ENCODE measurements at regions not wholly inside any gene's neighbourhood (a gene's known extent, or its start where the extent isn't known, plus 50 kb on each side); places are given as distances from the start of the nearest gene placed in this dataset.
"Not testable (repeated sequence)": the region's sequence is repeated elsewhere in the genome, so short reads cannot be mapped to it uniquely, and the experiment has no call there.

DNA sequence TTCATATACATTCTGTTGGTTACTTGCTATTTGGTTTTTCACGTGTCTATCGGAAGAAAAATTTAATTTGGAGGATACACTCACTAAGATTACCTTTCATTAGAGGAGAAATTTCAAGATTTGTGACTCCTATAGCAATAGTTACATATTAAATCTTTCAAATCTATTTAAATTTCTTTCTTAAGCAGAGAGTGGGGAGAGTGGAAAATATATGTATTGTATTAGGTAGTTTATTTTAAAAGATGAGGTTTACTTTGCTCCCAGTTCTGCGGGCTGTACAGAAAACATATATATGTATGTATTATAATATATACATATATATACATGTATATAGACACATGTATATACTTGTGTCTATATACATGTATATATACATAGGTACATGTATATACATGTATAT lies 402.3 kb upstream of the MIR17HG start:
- not testable (repeated sequence) for H3K4me1 Mint-ChIP-seq (ENCODE audit: low read depth)

DNA sequence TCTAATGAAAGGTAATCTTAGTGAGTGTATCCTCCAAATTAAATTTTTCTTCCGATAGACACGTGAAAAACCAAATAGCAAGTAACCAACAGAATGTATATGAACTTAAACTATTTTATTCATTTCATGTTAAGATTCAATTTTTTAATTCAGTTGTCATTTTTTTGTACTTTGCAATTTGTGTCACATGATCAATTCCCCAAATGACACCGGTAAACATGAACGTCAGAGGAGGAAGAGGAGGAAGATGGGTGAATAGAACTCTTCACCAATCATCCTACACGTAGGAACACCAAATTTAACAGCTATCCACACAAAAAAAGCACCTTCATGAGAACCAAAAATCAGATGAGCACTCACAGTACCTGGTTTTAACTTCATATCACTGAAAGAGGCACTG lies 401.4 kb upstream of the MIR17HG start:
- CTCF ChIA-PET; H3K4me3 Mint-ChIP-seq; H3K27ac Mint-ChIP-seq; H3K9me3 Mint-ChIP-seq; H3K27me3 Mint-ChIP-seq (ENCODE audit: low read depth); H3K4me1 Mint-ChIP-seq (ENCODE audit: low read depth); intact Hi-C loops (cut with micrococcal nuclease); DNase-seq; H3K36me3 Mint-ChIP-seq (ENCODE audit: low read depth): not testable (repeated sequence)

More for the DNA sequence above, 402.3 kb upstream of the MIR17HG start:
- H3K4me3 Mint-ChIP-seq; H3K27me3 Mint-ChIP-seq (ENCODE audit: low read depth); H3K9me3 Mint-ChIP-seq; intact Hi-C loops (cut with micrococcal nuclease); H3K27ac Mint-ChIP-seq; CTCF ChIA-PET; H3K36me3 Mint-ChIP-seq (ENCODE audit: low read depth); DNase-seq: not testable (repeated sequence)

DNA sequence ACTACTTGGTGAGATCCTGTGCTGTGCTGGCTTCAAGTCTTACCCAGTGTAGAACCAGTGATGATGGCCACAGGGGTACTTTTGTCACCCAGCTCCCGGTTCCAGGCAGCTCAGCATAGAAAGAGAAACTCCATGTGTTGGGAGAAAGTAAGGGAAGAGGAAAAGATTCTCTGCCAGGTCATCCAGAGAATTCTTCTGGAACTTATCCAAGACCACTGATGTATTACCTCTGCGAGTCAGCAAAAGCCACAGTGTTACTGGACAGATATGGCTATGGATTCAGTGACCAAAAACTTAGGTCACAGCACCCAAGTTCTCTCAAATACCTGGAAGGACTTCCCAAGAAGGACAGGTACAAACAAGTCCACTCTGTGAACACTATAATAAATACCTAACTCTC lies 399.5 kb upstream of the MIR17HG start:
- intact Hi-C loops (cut with micrococcal nuclease) = no loop called here
- Mint-ChIP-seq H3K27ac (no peak overlapping the region), H3K4me1 (ENCODE audit: low read depth) (no peaks in the 10 kb centered on the region), H3K4me3 (no peak overlapping the region), H3K9me3 (no peaks in the 10 kb centered on the region), H3K36me3 (ENCODE audit: low read depth) (no peaks in the 10 kb centered on the region), H3K27me3 (ENCODE audit: low read depth) (no peaks in the 10 kb centered on the region)
- DNase-seq = no peak
- CTCF ChIA-PET = interaction anchor here (0.7 kb wide), 1 partner anchor 21 kb away, joined by 4 read pairs; no protein-coding TSS in a partner anchor

DNA sequence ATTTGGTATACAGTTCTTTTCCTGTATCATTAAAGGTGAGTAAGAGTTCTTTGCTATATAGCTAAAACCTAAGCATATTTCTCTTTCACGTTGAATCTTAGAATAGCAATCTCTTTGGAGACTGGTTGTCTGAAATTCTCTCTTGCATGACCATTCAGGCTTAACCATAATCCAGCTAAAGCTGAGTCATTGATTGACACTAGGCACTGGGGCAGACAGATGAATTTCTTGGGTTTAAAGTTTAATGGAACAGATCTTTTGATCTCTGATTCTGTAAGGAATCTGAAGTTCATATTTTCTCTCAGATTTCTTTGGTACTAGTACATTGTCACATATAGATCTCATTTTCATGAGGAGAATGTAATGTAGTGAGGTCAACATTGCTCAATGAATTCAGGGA lies 397.3 kb upstream of the MIR17HG start:
- no peaks in the 10 kb centered on the region for H3K9me3 Mint-ChIP-seq
- intact Hi-C loops (cut with micrococcal nuclease) = no loop called here
- CTCF ChIA-PET = no interaction called here
- no peak overlapping the region for H3K4me3 Mint-ChIP-seq
- no peaks in the 10 kb centered on the region for H3K36me3 Mint-ChIP-seq (ENCODE audit: low read depth)
- DNase-seq = no peak
- no peak overlapping the region for H3K27ac Mint-ChIP-seq
- no peaks in the 10 kb centered on the region for H3K27me3 Mint-ChIP-seq (ENCODE audit: low read depth)
- no peaks in the 10 kb centered on the region for H3K4me1 Mint-ChIP-seq (ENCODE audit: low read depth)

DNA sequence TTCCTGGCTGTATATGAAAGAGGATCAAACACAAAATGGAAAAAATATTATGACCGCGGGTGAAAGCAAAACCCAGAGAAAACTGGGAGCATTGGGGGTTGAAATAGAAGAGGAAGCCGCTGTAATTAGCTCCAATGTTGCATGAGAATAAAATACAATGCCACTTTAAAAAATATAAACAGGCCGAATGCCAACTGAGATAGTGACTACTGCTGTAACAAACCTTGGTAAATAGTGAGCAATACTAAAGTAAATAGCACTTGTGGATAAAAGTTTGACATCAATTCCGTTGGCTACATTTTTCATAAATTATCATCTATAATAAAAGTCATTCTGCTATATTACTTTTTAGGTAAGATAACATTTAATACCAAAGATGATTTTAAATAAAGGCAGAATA lies 395.8 kb upstream of the MIR17HG start:
- Mint-ChIP-seq H3K9me3 (no peaks in the 10 kb centered on the region), H3K27me3 (ENCODE audit: low read depth) (no peaks in the 10 kb centered on the region), H3K36me3 (ENCODE audit: low read depth) (no peaks in the 10 kb centered on the region), H3K27ac (no peak overlapping the region), H3K4me3 (no peak overlapping the region), H3K4me1 (ENCODE audit: low read depth) (no peaks in the 10 kb centered on the region)
- intact Hi-C loops (cut with micrococcal nuclease) = no loop called here
- DNase-seq = no peak
- CTCF ChIA-PET = no interaction called here

DNA sequence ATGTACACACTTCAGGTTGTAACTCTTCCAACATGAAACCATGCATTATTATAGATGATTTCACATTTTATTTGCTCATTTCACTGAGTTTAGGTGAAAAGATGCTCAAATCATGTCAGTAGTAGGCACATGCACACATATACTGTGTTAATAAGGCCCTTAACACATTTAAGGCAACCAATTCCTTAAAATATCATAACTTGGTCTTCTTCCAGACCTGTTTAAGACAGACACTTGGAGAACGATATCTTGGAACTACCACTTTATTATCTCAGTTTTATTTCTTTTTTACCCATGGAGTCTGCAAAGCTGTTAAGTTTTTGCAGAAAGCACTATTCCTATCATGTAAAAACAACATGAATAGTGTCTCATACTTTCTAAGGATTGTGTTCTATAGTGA lies 395.2 kb upstream of the MIR17HG start:
- CTCF ChIA-PET = no interaction called here

DNA sequence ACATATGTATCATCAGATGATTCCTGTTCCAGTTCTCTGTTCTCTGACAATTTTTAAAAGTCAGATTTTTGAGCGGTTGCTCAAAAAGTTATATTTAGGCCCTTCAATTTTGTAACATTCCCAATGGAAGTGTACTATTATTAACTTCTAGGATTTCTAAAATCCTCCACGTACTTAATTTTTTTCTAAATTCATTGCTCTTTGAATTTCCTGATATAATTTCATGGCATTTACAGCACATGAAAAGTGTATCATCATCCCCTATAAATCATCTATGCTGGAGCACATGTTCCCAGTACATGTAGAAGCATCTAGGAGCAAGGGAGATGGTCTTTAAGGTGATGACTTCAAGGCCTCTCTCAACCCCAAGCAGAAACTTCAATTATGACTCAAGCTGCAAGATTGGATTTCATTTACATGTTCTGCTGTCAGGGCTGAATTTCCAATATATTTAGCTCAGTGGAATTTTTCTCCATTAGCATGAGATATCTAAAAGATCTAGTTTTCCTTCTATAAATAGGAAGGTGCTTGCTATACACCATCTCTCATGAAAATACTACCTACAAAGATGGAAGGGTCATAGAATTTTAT lies 392.8 kb upstream of the MIR17HG start:
- intact Hi-C loops (cut with micrococcal nuclease) = no loop called here
- H3K4me3 Mint-ChIP-seq = no peak overlapping the region

More for the DNA sequence above, 395.2 kb upstream of the MIR17HG start:
- Mint-ChIP-seq H3K27me3 (ENCODE audit: low read depth) (no peaks in the 10 kb centered on the region), H3K4me1 (ENCODE audit: low read depth) (no peaks in the 10 kb centered on the region), H3K27ac (no peak overlapping the region), H3K9me3 (no peaks in the 10 kb centered on the region), H3K4me3 (no peak overlapping the region), H3K36me3 (ENCODE audit: low read depth) (no peaks in the 10 kb centered on the region)
- intact Hi-C loops (cut with micrococcal nuclease) = no loop called here
- DNase-seq = no peak

DNA sequence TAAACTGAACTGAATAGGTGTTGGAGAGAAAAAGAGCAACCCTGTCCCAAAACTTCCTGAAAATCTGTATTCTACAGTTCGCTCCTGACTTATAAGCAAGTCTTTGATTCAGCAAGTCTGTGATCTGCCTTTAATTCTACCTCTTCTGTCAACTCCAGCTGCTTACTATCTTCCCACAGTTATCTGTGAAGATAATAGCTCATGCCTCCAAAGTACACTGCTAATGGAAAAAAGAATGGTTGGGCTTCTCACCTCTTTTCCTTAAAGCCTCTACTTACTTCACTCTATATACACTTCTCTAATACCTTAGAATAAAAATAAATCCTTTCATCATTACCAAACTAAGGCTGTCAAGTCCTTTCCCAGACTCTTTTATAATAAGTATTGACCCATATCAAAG lies 391.5 kb upstream of the MIR17HG start:
- H3K27ac Mint-ChIP-seq = no peak overlapping the region
- no peak for DNase-seq
- no peaks in the 10 kb centered on the region for H3K36me3 Mint-ChIP-seq (ENCODE audit: low read depth)
- no peaks in the 10 kb centered on the region for H3K9me3 Mint-ChIP-seq
- intact Hi-C loops (cut with micrococcal nuclease) = no loop called here
- no peaks in the 10 kb centered on the region for H3K27me3 Mint-ChIP-seq (ENCODE audit: low read depth)
- CTCF ChIA-PET = no interaction called here
- no peak overlapping the region for H3K4me3 Mint-ChIP-seq
- H3K4me1 Mint-ChIP-seq (ENCODE audit: low read depth) = no peaks in the 10 kb centered on the region

More for the DNA sequence above, 392.8 kb upstream of the MIR17HG start:
- Mint-ChIP-seq H3K36me3 (ENCODE audit: low read depth) (no peaks in the 10 kb centered on the region), H3K4me1 (ENCODE audit: low read depth) (no peaks in the 10 kb centered on the region), H3K27me3 (ENCODE audit: low read depth) (no peaks in the 10 kb centered on the region), H3K27ac (no peak overlapping the region), H3K9me3 (no peaks in the 10 kb centered on the region)
- DNase-seq = no peak
- CTCF ChIA-PET = no interaction called here

DNA sequence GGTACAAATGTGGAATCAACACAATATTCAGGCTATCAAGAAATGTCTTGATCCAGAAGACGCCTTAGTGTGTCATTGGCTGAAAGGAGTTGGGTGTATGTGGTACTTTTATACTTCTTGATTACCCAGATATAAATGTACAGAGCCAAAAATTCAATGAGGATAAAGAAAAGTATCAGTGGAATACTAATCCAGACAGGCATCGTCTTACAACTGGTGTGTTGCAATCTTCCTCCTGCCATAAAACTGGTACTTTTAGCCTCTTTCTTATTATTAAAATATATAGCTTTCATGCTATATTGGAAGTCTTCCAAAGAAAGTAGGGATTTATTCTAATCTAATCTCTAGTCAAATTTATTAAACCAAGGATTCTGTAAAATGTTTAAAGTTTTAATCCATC lies 388.6 kb upstream of the MIR17HG start:
- H3K4me3 Mint-ChIP-seq = no peak overlapping the region
- intact Hi-C loops (cut with micrococcal nuclease) = no loop called here
- H3K27me3 Mint-ChIP-seq (ENCODE audit: low read depth) = no peaks in the 10 kb centered on the region
- DNase-seq = no peak
- no peaks in the 10 kb centered on the region for H3K4me1 Mint-ChIP-seq (ENCODE audit: low read depth)
- CTCF ChIA-PET = no interaction called here
- no peaks in the 10 kb centered on the region for H3K9me3 Mint-ChIP-seq
- no peak overlapping the region for H3K27ac Mint-ChIP-seq
- H3K36me3 Mint-ChIP-seq (ENCODE audit: low read depth) = no peaks in the 10 kb centered on the region

DNA sequence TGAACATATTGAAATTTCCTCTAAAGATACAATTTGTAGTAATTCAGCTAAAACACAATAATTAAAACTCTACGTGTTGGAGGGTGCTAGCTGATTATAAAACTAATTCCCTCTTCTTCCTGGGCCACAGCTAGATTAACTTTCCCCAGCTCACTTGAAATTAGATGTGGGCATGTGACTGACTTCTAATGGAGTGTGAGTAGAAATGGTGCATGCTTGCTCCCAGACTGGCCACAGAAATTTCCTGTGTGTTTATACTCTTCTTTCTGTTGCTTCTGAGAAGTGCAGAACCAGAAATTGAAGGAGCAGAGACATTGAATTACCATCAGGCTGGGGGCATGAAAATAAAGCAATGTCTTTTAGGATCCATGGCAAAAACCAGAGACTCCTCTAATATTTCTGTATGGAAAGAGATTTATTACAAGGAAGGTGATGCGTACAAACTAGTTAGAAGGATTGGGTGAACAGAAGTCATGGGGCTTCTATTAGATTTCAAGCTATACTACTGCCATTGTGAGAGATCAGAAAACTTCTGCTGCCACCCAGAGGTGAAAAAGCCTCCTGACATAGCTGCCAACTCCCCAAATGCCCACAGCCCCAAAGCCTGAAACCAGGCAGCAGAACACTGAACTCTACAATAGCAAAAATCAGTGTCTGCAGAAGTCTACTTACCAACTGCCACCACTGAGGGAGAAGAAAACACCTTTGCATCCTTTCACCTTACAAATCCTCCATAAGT lies 379.2 kb upstream of the MIR17HG start:
- H3K36me3 Mint-ChIP-seq (ENCODE audit: low read depth) = no peaks in the 10 kb centered on the region
- CTCF ChIA-PET = interaction anchor here (0.7 to 1.4 kb wide), 2 partner anchors 21 to 1175 kb away, joined by 4 read pairs; no protein-coding TSS in a partner anchor
- no peaks in the 10 kb centered on the region for H3K9me3 Mint-ChIP-seq
- intact Hi-C loops (cut with micrococcal nuclease) = no loop called here
- H3K27ac Mint-ChIP-seq = no peak overlapping the region
- DNase-seq = no peak
- no peak overlapping the region for H3K4me3 Mint-ChIP-seq
- no peaks in the 10 kb centered on the region for H3K27me3 Mint-ChIP-seq (ENCODE audit: low read depth)
- H3K4me1 Mint-ChIP-seq (ENCODE audit: low read depth) = no peaks in the 10 kb centered on the region

DNA sequence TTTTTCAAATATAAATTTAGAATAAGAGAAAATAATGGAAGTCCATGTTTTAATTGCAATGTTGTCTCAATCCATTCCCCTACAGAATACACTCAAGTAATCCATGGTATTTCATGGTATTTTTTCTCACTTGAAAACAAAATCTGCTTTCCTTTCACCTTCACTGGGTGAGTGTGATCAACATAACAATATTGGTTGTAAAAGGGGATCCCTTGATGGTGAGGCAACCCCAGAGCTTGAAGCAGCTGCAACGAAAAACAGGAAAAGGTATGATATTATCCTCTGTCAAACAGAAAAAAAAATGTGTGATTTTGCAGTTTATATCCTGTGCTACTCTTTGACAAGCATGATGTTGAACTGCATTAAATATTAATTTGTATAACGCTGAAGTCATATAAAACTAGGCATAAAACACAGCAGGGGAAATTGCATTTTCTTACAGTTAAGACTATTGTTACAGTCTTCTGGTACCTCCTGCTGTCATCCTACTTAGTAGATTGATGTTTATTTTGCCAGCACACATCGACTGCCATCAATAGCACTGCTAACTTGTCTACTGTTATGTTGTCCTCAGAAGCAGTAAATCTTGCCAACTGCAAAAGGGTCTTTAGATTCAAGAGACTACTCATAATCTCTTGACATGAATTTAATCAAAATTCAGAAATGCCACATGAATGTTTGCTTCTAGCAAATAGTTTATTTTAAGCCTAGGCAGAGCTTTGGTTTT lies 373.1 kb upstream of the MIR17HG start:
- Mint-ChIP-seq H3K27me3 (ENCODE audit: low read depth) (no peaks in the 10 kb centered on the region), H3K9me3 (peaks cover 1% of the 10 kb centered on the region), H3K4me3 (no peak overlapping the region), H3K27ac (no peak overlapping the region), H3K36me3 (ENCODE audit: low read depth) (no peaks in the 10 kb centered on the region), H3K4me1 (ENCODE audit: low read depth) (no peaks in the 10 kb centered on the region)
- intact Hi-C loops (cut with micrococcal nuclease) = no loop called here
- CTCF ChIA-PET = no interaction called here
- DNase-seq = no peak

DNA sequence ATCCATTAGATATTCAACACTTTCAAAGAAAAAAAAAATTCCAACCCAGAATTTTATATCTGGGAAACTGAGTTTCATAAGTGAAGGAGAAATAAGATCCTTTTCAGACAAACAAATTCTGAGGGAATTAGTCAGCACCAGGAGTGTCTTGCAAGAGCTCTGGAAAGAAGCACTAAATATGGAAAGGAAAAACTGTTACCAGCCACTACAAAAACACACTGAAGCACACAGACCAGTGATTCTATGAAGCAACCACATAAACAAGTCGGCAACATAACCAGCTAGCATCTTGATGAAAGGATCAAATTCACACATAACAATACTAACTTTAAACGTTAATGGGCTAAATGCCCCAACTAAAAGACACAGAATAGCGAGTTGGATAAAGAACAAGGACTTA lies 368.4 kb upstream of the MIR17HG start:
- CTCF ChIA-PET = interaction anchor here (0.6 kb wide), 1 partner anchor 427 kb away, joined by 3 read pairs; no protein-coding TSS in a partner anchor
- H3K4me3 Mint-ChIP-seq = no peak overlapping the region
- no peaks in the 10 kb centered on the region for H3K4me1 Mint-ChIP-seq (ENCODE audit: low read depth)
- H3K27ac Mint-ChIP-seq = no peak overlapping the region
- no peak for DNase-seq
- H3K36me3 Mint-ChIP-seq (ENCODE audit: low read depth) = no peaks in the 10 kb centered on the region
- no peaks in the 10 kb centered on the region for H3K9me3 Mint-ChIP-seq
- no peaks in the 10 kb centered on the region for H3K27me3 Mint-ChIP-seq (ENCODE audit: low read depth)
- intact Hi-C loops (cut with micrococcal nuclease) = no loop called here

DNA sequence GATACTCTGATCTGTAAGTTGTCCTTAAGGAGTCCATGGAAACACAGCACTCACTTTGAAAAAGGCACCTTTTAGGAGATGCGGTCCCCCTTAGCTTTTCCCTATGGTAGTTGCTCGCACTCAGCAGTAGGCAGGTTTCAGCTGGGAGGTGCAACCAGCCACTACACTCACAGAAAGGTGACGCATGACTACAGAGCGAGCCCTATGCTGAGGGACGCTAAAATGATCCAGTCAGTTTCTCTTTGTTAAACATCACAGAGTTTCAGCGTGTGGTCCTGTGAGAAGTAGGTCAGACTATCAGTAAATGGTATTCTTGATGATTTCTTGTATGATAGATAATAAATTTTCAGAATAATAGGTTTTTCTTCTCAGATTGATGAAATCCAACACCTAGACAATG lies 362.7 kb upstream of the MIR17HG start:
- CTCF ChIA-PET = no interaction called here
- intact Hi-C loops (cut with micrococcal nuclease) = no loop called here
- Mint-ChIP-seq H3K4me3 (no peak overlapping the region), H3K27ac (no peak overlapping the region), H3K27me3 (ENCODE audit: low read depth) (no peaks in the 10 kb centered on the region), H3K36me3 (ENCODE audit: low read depth) (no peaks in the 10 kb centered on the region), H3K4me1 (ENCODE audit: low read depth) (no peaks in the 10 kb centered on the region), H3K9me3 (no peaks in the 10 kb centered on the region)
- no peak for DNase-seq

Data from activated naive CD4-positive, alpha-beta T cell treated with anti-CD3 and anti-CD28 coated beads for 36 hours (primary cell).